Testis (tissue), 2 donors: ENCODE measurements at regions not wholly inside any gene's neighbourhood (a gene's known extent, or its start where the extent isn't known, plus 50 kb on each side); places are given as distances from the start of the nearest gene placed in this dataset.

Experiments used
- DNase-seq: peaks from one replicate; pipeline ENCODE4 v3.0.0-alpha.2; 2019
- H3K27ac ChIP-seq, 2 donors: fragments of 200-600 bp; sonication (generic); one replicate each; pipeline ENCODE4 v1.5.1; 2019
- H3K27me3 ChIP-seq: fragments of 200-600 bp; sonication (generic); one replicate; pipeline ENCODE4 v1.5.1; 2019
- H3K36me3 ChIP-seq: fragments of 200-600 bp; sonication (generic); one replicate; pipeline ENCODE4 v1.5.1; 2017; ENCODE audit warnings: low read depth; ENCODE audit errors: missing control alignments
- H3K4me1 ChIP-seq: fragments of 200-600 bp; sonication (generic); one replicate; pipeline ENCODE4 v1.5.1; 2019
- H3K4me3 ChIP-seq, 2 donors: fragments of 200-600 bp; sonication (generic); one replicate each; pipeline ENCODE4 v1.5.1; 2017 to 2019
- H3K9me3 ChIP-seq: fragments of 200-600 bp; sonication (generic); one replicate; pipeline ENCODE4 v1.5.1; 2017
- POLR2A ChIP-seq: fragments of 450-650 bp; IDR thresholded peaks from one replicate; pipeline ENCODE4 v1.6.1; 2017; ENCODE audit warnings: antibody characterized with exemption, mild to moderate bottlenecking, moderate library complexity
- WGBS, 2 donors: methylation state at CpG; one replicate each; pipeline ENCODE4 v1.1.5; 2018; 5-methylcytosine and 5-hydroxymethylcytosine counted together
- intact Hi-C: fragments of 100-400 bp; cut with DNase I; formaldehyde crosslinking; loops from one replicate; pipeline ENCODE4 v1.15.1; 2023; ENCODE audit warnings: low total_unique reads
- TF ChIP-seq, protein P1 (sequence below), 3 experiments: fragments of 450-650 bp in 2 of 3; fragments of 200-600 bp in 1 of 3; sonication (generic) in 1 of 3; IDR thresholded peaks; one replicate each; pipeline ENCODE4 v1.5.1; 2016 to 2019; ENCODE audit warnings: antibody characterized with exemption in 3 of 3, mild to moderate bottlenecking in 2 of 3, moderate library complexity in 1 of 3

DNA sequence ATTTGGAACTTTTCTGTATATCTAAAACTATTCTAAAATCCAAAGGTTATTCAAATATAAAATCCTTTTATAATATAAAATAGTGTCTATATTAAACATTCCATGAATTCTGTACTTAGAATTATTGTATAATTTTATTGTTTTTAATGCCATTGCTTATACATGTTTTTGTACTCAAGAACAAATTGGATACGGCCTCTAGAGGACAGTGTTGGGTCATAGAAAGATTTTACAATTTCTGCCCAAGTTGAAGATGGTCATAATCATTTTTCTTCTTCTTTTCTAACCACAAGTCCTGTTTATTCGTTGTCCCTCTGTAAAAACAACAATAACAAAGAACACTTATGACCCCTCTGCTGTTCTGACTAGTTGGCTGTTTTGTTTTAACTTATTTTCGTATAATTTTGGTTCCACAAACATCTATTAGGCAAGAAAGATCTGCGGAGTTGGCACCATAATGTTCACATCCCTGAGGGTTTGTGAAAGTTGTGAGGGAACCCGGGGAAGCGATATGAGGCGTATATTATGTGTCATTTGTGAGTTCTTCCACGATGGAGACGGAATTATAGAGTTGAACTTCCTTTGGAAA lies 75.7 kb upstream of the KIF26B start:
- 73 to 78% methylated on average over 9 of the region's 9 CpGs for WGBS, 2 donors
- DNase-seq = no peak
- Histone ChIP-seq H3K4me1 (no peaks in the 10 kb centered on the region), H3K9me3 (no peaks in the 10 kb centered on the region), H3K27ac (no peak overlapping the region), H3K27me3 (no peaks in the 10 kb centered on the region), H3K36me3 (no peaks in the 10 kb centered on the region), H3K4me3 (no peak overlapping the region)
- intact Hi-C loops = no loop called here
- no peak for TF ChIP-seq POLR2A
- TF ChIP-seq, protein P1, sequence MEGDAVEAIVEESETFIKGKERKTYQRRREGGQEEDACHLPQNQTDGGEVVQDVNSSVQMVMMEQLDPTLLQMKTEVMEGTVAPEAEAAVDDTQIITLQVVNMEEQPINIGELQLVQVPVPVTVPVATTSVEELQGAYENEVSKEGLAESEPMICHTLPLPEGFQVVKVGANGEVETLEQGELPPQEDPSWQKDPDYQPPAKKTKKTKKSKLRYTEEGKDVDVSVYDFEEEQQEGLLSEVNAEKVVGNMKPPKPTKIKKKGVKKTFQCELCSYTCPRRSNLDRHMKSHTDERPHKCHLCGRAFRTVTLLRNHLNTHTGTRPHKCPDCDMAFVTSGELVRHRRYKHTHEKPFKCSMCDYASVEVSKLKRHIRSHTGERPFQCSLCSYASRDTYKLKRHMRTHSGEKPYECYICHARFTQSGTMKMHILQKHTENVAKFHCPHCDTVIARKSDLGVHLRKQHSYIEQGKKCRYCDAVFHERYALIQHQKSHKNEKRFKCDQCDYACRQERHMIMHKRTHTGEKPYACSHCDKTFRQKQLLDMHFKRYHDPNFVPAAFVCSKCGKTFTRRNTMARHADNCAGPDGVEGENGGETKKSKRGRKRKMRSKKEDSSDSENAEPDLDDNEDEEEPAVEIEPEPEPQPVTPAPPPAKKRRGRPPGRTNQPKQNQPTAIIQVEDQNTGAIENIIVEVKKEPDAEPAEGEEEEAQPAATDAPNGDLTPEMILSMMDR (IDR thresholded peaks at IDR 0.05) = peak in 1 of 3 experiments; percentile 51

DNA sequence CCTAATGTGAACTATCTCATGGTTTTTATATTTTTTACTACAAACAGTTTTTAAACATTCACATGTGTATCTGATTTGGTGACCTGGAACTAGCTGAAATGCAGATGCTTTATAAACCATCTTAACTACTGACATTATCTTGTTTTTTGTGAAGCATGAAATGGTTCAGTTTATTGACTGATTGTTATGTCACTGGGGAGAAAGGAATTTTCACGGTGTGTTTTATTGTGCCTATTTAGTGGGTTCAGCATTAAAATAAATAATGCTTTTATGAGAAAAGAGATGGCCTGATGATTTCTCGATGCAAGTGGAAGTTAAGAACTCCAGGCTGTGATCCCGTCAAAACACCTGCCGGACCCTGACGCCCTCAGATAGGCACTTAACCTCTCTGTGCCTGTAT lies 79.9 kb upstream of the KIF26B start:
- WGBS, 2 donors = 75 to 79% methylated on average over 5 of the region's 5 CpGs
- no peak overlapping the region for H3K27ac ChIP-seq
- H3K27me3 ChIP-seq = no peaks in the 10 kb centered on the region
- H3K4me1 ChIP-seq = no peaks in the 10 kb centered on the region
- DNase-seq = no peak
- no peaks in the 10 kb centered on the region for H3K36me3 ChIP-seq
- no peak overlapping the region for H3K4me3 ChIP-seq
- TF ChIP-seq POLR2A = no peak
- TF ChIP-seq, protein P1 (IDR thresholded peaks at IDR 0.05) = no peak
- no peaks in the 10 kb centered on the region for H3K9me3 ChIP-seq
- intact Hi-C loops = no loop called here

GRCh38 chr1:245074232-245074747 lies 80.5 kb upstream of the KIF26B start:
- 54 to 67% methylated on average over 6 of the region's 6 CpGs for WGBS, 2 donors

DNA sequence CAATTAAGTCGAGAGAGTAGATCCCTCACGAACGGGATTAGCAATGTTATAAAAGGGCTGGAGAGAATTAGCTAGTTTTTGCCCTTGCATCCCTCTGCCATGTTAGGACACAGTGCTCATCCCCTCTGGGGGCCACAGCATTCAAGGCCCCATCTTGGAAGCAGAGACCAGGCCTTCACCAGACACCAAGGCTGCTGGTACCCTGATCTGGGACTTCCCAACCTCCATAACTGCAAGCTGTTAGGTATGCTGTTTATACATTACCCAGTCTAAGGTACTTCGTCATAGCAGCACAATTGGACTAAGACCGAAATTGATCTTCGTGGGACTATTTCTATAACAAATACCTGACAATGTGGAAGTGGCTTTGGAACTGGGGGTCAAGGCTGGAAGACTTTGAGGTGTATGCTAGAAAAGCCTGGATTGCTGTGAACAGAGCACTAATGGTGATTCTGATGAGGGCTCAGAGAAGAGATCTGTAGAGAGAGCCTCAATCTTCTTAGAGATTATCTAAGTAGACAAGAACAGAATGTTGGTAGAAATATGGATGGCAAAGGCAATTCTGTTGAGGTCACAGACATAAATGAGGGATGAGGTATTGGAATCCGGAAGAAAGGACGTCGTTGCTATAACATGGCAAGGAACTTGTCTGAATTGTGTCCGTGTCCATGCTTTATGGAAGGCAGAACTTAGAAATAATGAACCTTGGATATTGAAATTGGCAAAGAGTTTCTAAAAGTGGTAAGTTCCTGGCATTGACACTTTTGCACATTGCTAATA lies 83.8 kb upstream of the KIF26B start:
- WGBS, 2 donors = 93 to 97% methylated on average over 10 of the region's 10 CpGs
- Histone ChIP-seq H3K27ac (no peak overlapping the region), H3K36me3 (no peaks in the 10 kb centered on the region), H3K27me3 (no peaks in the 10 kb centered on the region), H3K4me1 (no peaks in the 10 kb centered on the region), H3K9me3 (no peaks in the 10 kb centered on the region), H3K4me3 (no peak overlapping the region)
- no peak for DNase-seq
- TF ChIP-seq, protein P1 (IDR thresholded peaks at IDR 0.05) = no peak
- TF ChIP-seq POLR2A = no peak
- intact Hi-C loops = no loop called here

More at GRCh38 chr1:245074232-245074747, 80.5 kb upstream of the KIF26B start:
- Histone ChIP-seq H3K36me3 (no peaks in the 10 kb centered on the region), H3K4me1 (no peaks in the 10 kb centered on the region), H3K9me3 (no peaks in the 10 kb centered on the region), H3K27me3 (no peaks in the 10 kb centered on the region), H3K4me3 (no peak overlapping the region), H3K27ac (no peak overlapping the region)
- TF ChIP-seq, protein P1 (IDR thresholded peaks at IDR 0.05) = no peak
- no peak for TF ChIP-seq POLR2A
- no peak for DNase-seq
- intact Hi-C loops = no loop called here
